ENCODE measurements at regions not wholly inside any gene's neighbourhood (a gene's known extent, or its start where the extent isn't known, plus 50 kb on each side); places are given as distances from the start of the nearest gene placed in this dataset.

- Mint-ChIP-seq H3K4me1 (no peaks in the 10 kb centered on the region), H3K27me3 (no peaks in the 10 kb centered on the region), H3K4me3 (no peak overlapping the region), H3K27ac (no peak overlapping the region), H3K36me3 (no peaks in the 10 kb centered on the region), H3K9me3 (no peaks in the 10 kb centered on the region)
These were observed 418.7 kb downstream of the GLRX3 start for GRCh38 chr10:130554701-130555410.

- no peaks in the 10 kb centered on the region for H3K9me3 Mint-ChIP-seq
- no peak overlapping the region for H3K4me3 Mint-ChIP-seq
- H3K27ac Mint-ChIP-seq, result no peak overlapping the region
- no peaks in the 10 kb centered on the region for H3K27me3 Mint-ChIP-seq
- no peaks in the 10 kb centered on the region for H3K36me3 Mint-ChIP-seq
- no peaks in the 10 kb centered on the region for H3K4me1 Mint-ChIP-seq
These were observed 419.2 kb downstream of the GLRX3 start for GRCh38 chr10:130555411-130555750.

- Mint-ChIP-seq H3K9me3 (no peaks in the 10 kb centered on the region), H3K4me1 (no peaks in the 10 kb centered on the region), H3K36me3 (no peaks in the 10 kb centered on the region), H3K27me3 (no peaks in the 10 kb centered on the region), H3K27ac (no peak overlapping the region), H3K4me3 (no peak overlapping the region)
These were observed 421.1 kb downstream of the GLRX3 start for GRCh38 chr10:130557181-130557845.

- Mint-ChIP-seq H3K27me3 (no peaks in the 10 kb centered on the region), H3K9me3 (no peaks in the 10 kb centered on the region), H3K4me1 (no peaks in the 10 kb centered on the region), H3K4me3 (no peak overlapping the region), H3K27ac (no peak overlapping the region), H3K36me3 (no peaks in the 10 kb centered on the region)
These were observed 422.8 kb downstream of the GLRX3 start for GRCh38 chr10:130558746-130559546.

GRCh38 chr10:130559547-130559880 lies 423.3 kb downstream of the GLRX3 start:
- Mint-ChIP-seq H3K9me3 (no peaks in the 10 kb centered on the region), H3K36me3 (no peaks in the 10 kb centered on the region), H3K27me3 (no peaks in the 10 kb centered on the region), H3K4me3 (no peak overlapping the region), H3K4me1 (no peaks in the 10 kb centered on the region), H3K27ac (no peak overlapping the region)

GRCh38 chr10:130560116-130560515 lies 423.9 kb downstream of the GLRX3 start:
- no peaks in the 10 kb centered on the region for H3K27me3 Mint-ChIP-seq
- no peaks in the 10 kb centered on the region for H3K9me3 Mint-ChIP-seq
- H3K4me3 Mint-ChIP-seq, result no peak overlapping the region
- no peaks in the 10 kb centered on the region for H3K4me1 Mint-ChIP-seq
- no peaks in the 10 kb centered on the region for H3K36me3 Mint-ChIP-seq
- no peak overlapping the region for H3K27ac Mint-ChIP-seq

GRCh38 chr10:130560573-130560972 lies 424.4 kb downstream of the GLRX3 start:
- Mint-ChIP-seq H3K27me3 (no peaks in the 10 kb centered on the region), H3K4me1 (no peaks in the 10 kb centered on the region), H3K27ac (no peak overlapping the region)

GRCh38 chr10:130561681-130562080 lies 425.5 kb downstream of the GLRX3 start:
- Mint-ChIP-seq H3K4me3 (no peak overlapping the region), H3K9me3 (no peaks in the 10 kb centered on the region), H3K27me3 (no peaks in the 10 kb centered on the region), H3K4me1 (no peaks in the 10 kb centered on the region), H3K27ac (no peak overlapping the region), H3K36me3 (no peaks in the 10 kb centered on the region)

More at GRCh38 chr10:130560573-130560972, 424.4 kb downstream of the GLRX3 start:
- Mint-ChIP-seq H3K9me3 (no peaks in the 10 kb centered on the region), H3K4me3 (no peak overlapping the region), H3K36me3 (no peaks in the 10 kb centered on the region)

GRCh38 chr10:130567011-130567410 lies 430.8 kb downstream of the GLRX3 start:
- Mint-ChIP-seq H3K4me3 (no peak overlapping the region), H3K36me3 (no peaks in the 10 kb centered on the region), H3K9me3 (no peaks in the 10 kb centered on the region), H3K27ac (no peak overlapping the region), H3K27me3 (no peaks in the 10 kb centered on the region), H3K4me1 (no peaks in the 10 kb centered on the region)

- H3K27me3 Mint-ChIP-seq, result no peaks in the 10 kb centered on the region
- H3K4me3 Mint-ChIP-seq, result no peak overlapping the region
- no peaks in the 10 kb centered on the region for H3K4me1 Mint-ChIP-seq
- no peaks in the 10 kb centered on the region for H3K36me3 Mint-ChIP-seq
- H3K27ac Mint-ChIP-seq, result no peak overlapping the region
- no peaks in the 10 kb centered on the region for H3K9me3 Mint-ChIP-seq
These were observed 431.2 kb downstream of the GLRX3 start for GRCh38 chr10:130567436-130567835.

- Mint-ChIP-seq H3K36me3 (no peaks in the 10 kb centered on the region), H3K27ac (no peak overlapping the region), H3K27me3 (no peaks in the 10 kb centered on the region), H3K9me3 (no peaks in the 10 kb centered on the region), H3K4me3 (no peak overlapping the region), H3K4me1 (no peaks in the 10 kb centered on the region)
These were observed 432.1 kb downstream of the GLRX3 start for GRCh38 chr10:130568246-130568645.

- H3K4me3 Mint-ChIP-seq, result no peak overlapping the region
- no peaks in the 10 kb centered on the region for H3K27me3 Mint-ChIP-seq
- no peaks in the 10 kb centered on the region for H3K4me1 Mint-ChIP-seq
- H3K9me3 Mint-ChIP-seq, result no peaks in the 10 kb centered on the region
- no peaks in the 10 kb centered on the region for H3K36me3 Mint-ChIP-seq
- no peak overlapping the region for H3K27ac Mint-ChIP-seq
These were observed 433.9 kb downstream of the GLRX3 start for GRCh38 chr10:130570074-130570473.

- Mint-ChIP-seq H3K27ac (no peak overlapping the region), H3K4me1 (no peaks in the 10 kb centered on the region), H3K4me3 (no peak overlapping the region), H3K27me3 (peaks cover 4% of the 10 kb centered on the region), H3K9me3 (no peaks in the 10 kb centered on the region), H3K36me3 (no peaks in the 10 kb centered on the region)
These were observed 435.5 kb downstream of the GLRX3 start for GRCh38 chr10:130571674-130572073.

- H3K9me3 Mint-ChIP-seq, result no peaks in the 10 kb centered on the region
- no peak overlapping the region for H3K27ac Mint-ChIP-seq
These were observed 437.3 kb downstream of the GLRX3 start for GRCh38 chr10:130573446-130573845.

GRCh38 chr10:130575756-130576285 lies 439.6 kb downstream of the GLRX3 start:
- no peaks in the 10 kb centered on the region for H3K36me3 Mint-ChIP-seq
- no peaks in the 10 kb centered on the region for H3K4me1 Mint-ChIP-seq
- H3K9me3 Mint-ChIP-seq, result no peaks in the 10 kb centered on the region
- H3K27me3 Mint-ChIP-seq, result peaks cover 4% of the 10 kb centered on the region
- no peak overlapping the region for H3K4me3 Mint-ChIP-seq
- H3K27ac Mint-ChIP-seq, result no peak overlapping the region

More at GRCh38 chr10:130573446-130573845, 437.3 kb downstream of the GLRX3 start:
- Mint-ChIP-seq H3K4me3 (no peak overlapping the region), H3K27me3 (peaks cover 4% of the 10 kb centered on the region), H3K36me3 (no peaks in the 10 kb centered on the region), H3K4me1 (no peaks in the 10 kb centered on the region)

- no peak overlapping the region for H3K4me3 Mint-ChIP-seq
- no peaks in the 10 kb centered on the region for H3K4me1 Mint-ChIP-seq
- peaks cover 4% of the 10 kb centered on the region for H3K27me3 Mint-ChIP-seq
- no peaks in the 10 kb centered on the region for H3K36me3 Mint-ChIP-seq
- H3K9me3 Mint-ChIP-seq, result no peaks in the 10 kb centered on the region
- H3K27ac Mint-ChIP-seq, result no peak overlapping the region
These were observed 440.2 kb downstream of the GLRX3 start for GRCh38 chr10:130576427-130576826.

All from activated naive CD4-positive, alpha-beta T cell treated with anti-CD3 and anti-CD28 coated beads, Interleukin-2, amount 50 U/mL, for 24 hours (primary cell).